Naive B cell (primary cell): ENCODE measurements at regions not wholly inside any gene's neighbourhood (a gene's known extent, or its start where the extent isn't known, plus 50 kb on each side); places are given as distances from the start of the nearest gene placed in this dataset.
"Not testable (repeated sequence)": the region's sequence is repeated elsewhere in the genome, so short reads cannot be mapped to it uniquely, and the experiment has no call there.

Experiments
- ATAC-seq, 2 donors: fragments of 150-1000 bp; cut with Tn5 transposase; 2 replicates each; pipeline ENCODE4 v1.10.0; 2021; ENCODE audit warnings: low read depth in 2 of 2, mild to moderate bottlenecking in 2 of 2, moderate library complexity in 2 of 2
- DNase-seq: peaks from one replicate; pipeline ENCODE4 v3.0.0; 2022
- H3K27ac Mint-ChIP-seq, 6 donors: one replicate each; pipeline ENCODE4 v1.8.0; 2020 to 2022; ENCODE audit warnings: mild to moderate bottlenecking in 6 of 6, mixed read lengths in 6 of 6, moderate library complexity in 5 of 6, inconsistent platforms in 2 of 6
- H3K27me3 Mint-ChIP-seq, 3 donors: one replicate each; pipeline ENCODE4 v1.8.0; 2021 to 2022; ENCODE audit warnings: mixed read lengths in 3 of 3, mild to moderate bottlenecking in 1 of 3
- H3K36me3 Mint-ChIP-seq, 2 donors: one replicate each; pipeline ENCODE4 v1.8.0; 2020 to 2022; ENCODE audit warnings: mixed read lengths in 2 of 2, inconsistent platforms in 1 of 2, mild to moderate bottlenecking in 1 of 2
- H3K4me1 Mint-ChIP-seq, 3 donors: one replicate each; pipeline ENCODE4 v1.8.0; 2020 to 2022; ENCODE audit warnings: mixed read lengths in 3 of 3, inconsistent platforms in 1 of 3, mild to moderate bottlenecking in 1 of 3, moderate library complexity in 1 of 3
- H3K4me3 Mint-ChIP-seq, 8 donors: one replicate each; pipeline ENCODE4 v1.8.0; 2020 to 2022; ENCODE audit warnings: mild to moderate bottlenecking in 8 of 8, mixed read lengths in 8 of 8, moderate library complexity in 8 of 8, inconsistent platforms in 2 of 8
- H3K9me3 Mint-ChIP-seq, 7 donors: one replicate each; pipeline ENCODE4 v1.8.0; 2020 to 2022; ENCODE audit warnings: mixed read lengths in 7 of 7, mild to moderate bottlenecking in 5 of 7, inconsistent platforms in 2 of 7, moderate library complexity in 1 of 7

- Mint-ChIP-seq H3K27me3 (no peaks in the 10 kb centered on the region), H3K9me3 (peaks cover 0 to 5% (median 0%) of the 10 kb centered on the region in 7 donors), H3K4me1 (no peaks in the 10 kb centered on the region), H3K27ac (no peak overlapping the region), H3K36me3 (no peaks in the 10 kb centered on the region), H3K4me3 (no peak overlapping the region)
- DNase-seq (no peak), ATAC-seq (no peak)
Observed at GRCh38 chr6:134754013-134754690, 195.7 kb downstream of the ALDH8A1 start.

- H3K4me3 Mint-ChIP-seq, result no peak overlapping the region
- DNase-seq (no peak), ATAC-seq (no peak)
- H3K9me3 Mint-ChIP-seq, result peaks cover 0 to 5% (median 0%) of the 10 kb centered on the region in 7 donors
- no peaks in the 10 kb centered on the region for H3K4me1 Mint-ChIP-seq
- H3K27me3 Mint-ChIP-seq, result no peaks in the 10 kb centered on the region
- no peak overlapping the region for H3K27ac Mint-ChIP-seq
- no peaks in the 10 kb centered on the region for H3K36me3 Mint-ChIP-seq
Observed at GRCh38 chr6:134753001-134753400, 196.9 kb downstream of the ALDH8A1 start.

- Mint-ChIP-seq H3K36me3 (no peaks in the 10 kb centered on the region), H3K27me3 (no peaks in the 10 kb centered on the region), H3K27ac (no peak overlapping the region), H3K4me1 (no peaks in the 10 kb centered on the region), H3K4me3 (no peak overlapping the region), H3K9me3 (peaks cover 0 to 5% (median 0%) of the 10 kb centered on the region in 7 donors)
- DNase-seq, result no peak
- no peak for ATAC-seq
Observed at GRCh38 chr6:134752445-134752844, 197.5 kb downstream of the ALDH8A1 start.

- H3K27me3 Mint-ChIP-seq, result peaks cover 6 to 8% (median 7%) of the 10 kb centered on the region in 3 donors
- no peak overlapping the region for H3K4me3 Mint-ChIP-seq
- ATAC-seq, result no peak
- H3K27ac Mint-ChIP-seq, result no peak overlapping the region
- no peak for DNase-seq
- H3K9me3 Mint-ChIP-seq, result peaks cover 0 to 5% (median 0%) of the 10 kb centered on the region in 7 donors
- H3K36me3 Mint-ChIP-seq, result no peaks in the 10 kb centered on the region
- no peaks in the 10 kb centered on the region for H3K4me1 Mint-ChIP-seq
Observed at GRCh38 chr6:134750669-134751068, 199.2 kb downstream of the ALDH8A1 start.

GRCh38 chr6:134748484-134748883 is 201.4 kb downstream of the ALDH8A1 start:
- no peak overlapping the region for H3K27ac Mint-ChIP-seq
- DNase-seq, result no peak
- no peak for ATAC-seq
- peaks cover 6 to 15% (median 7%) of the 10 kb centered on the region in 3 donors for H3K27me3 Mint-ChIP-seq
- H3K4me1 Mint-ChIP-seq, result no peaks in the 10 kb centered on the region
- no peak overlapping the region for H3K4me3 Mint-ChIP-seq
- no peaks in the 10 kb centered on the region for H3K9me3 Mint-ChIP-seq
- no peaks in the 10 kb centered on the region for H3K36me3 Mint-ChIP-seq

- peaks cover 6 to 15% (median 7%) of the 10 kb centered on the region in 3 donors for H3K27me3 Mint-ChIP-seq
- not testable (repeated sequence) for H3K9me3 Mint-ChIP-seq, H3K36me3 Mint-ChIP-seq, ATAC-seq, DNase-seq, H3K27ac Mint-ChIP-seq, H3K4me1 Mint-ChIP-seq, H3K4me3 Mint-ChIP-seq
Observed at GRCh38 chr6:134747197-134747596, 202.7 kb downstream of the ALDH8A1 start.

- Mint-ChIP-seq H3K4me3 (no peak overlapping the region), H3K4me1 (no peaks in the 10 kb centered on the region), H3K9me3 (no peaks in the 10 kb centered on the region), H3K36me3 (no peaks in the 10 kb centered on the region), H3K27ac (peak overlapping the region in 1 of 6 donors; percentile 78), H3K27me3 (peaks cover 6 to 19% (median 10%) of the 10 kb centered on the region in 3 donors)
- ATAC-seq (no peak), DNase-seq (no peak)
Observed at GRCh38 chr6:134746140-134746539, 203.8 kb downstream of the ALDH8A1 start.

GRCh38 chr6:134745192-134745591 is 204.7 kb downstream of the ALDH8A1 start:
- H3K27me3 Mint-ChIP-seq, result peaks cover 6 to 22% (median 10%) of the 10 kb centered on the region in 3 donors
- H3K9me3 Mint-ChIP-seq, ATAC-seq: not testable (repeated sequence)

GRCh38 chr6:134744301-134744700 is 205.6 kb downstream of the ALDH8A1 start:
- ATAC-seq (no peak), DNase-seq (no peak)
- Mint-ChIP-seq H3K27me3 (peaks cover 6 to 22% (median 10%) of the 10 kb centered on the region in 3 donors), H3K27ac (no peak overlapping the region), H3K4me1 (no peaks in the 10 kb centered on the region), H3K36me3 (no peaks in the 10 kb centered on the region), H3K4me3 (no peak overlapping the region), H3K9me3 (no peaks in the 10 kb centered on the region)

More at GRCh38 chr6:134745192-134745591, 204.7 kb downstream of the ALDH8A1 start:
- not testable (repeated sequence) for H3K4me1 Mint-ChIP-seq, H3K4me3 Mint-ChIP-seq, DNase-seq, H3K36me3 Mint-ChIP-seq, H3K27ac Mint-ChIP-seq

GRCh38 chr6:134741200-134741536 is 208.7 kb downstream of the ALDH8A1 start:
- DNase-seq, result no peak
- H3K27me3 Mint-ChIP-seq, result peaks cover 5 to 19% (median 9%) of the 10 kb centered on the region in 3 donors

GRCh38 chr6:134740473-134741199 is 209.3 kb downstream of the ALDH8A1 start:
- no peak for DNase-seq
- no peaks in the 10 kb centered on the region for H3K36me3 Mint-ChIP-seq

More at GRCh38 chr6:134741200-134741536, 208.7 kb downstream of the ALDH8A1 start:
- Mint-ChIP-seq H3K27ac (no peak overlapping the region), H3K36me3 (no peaks in the 10 kb centered on the region), H3K4me1 (no peaks in the 10 kb centered on the region), H3K9me3 (no peaks in the 10 kb centered on the region), H3K4me3 (no peak overlapping the region)
- no peak for ATAC-seq

GRCh38 chr6:134740027-134740373 is 209.9 kb downstream of the ALDH8A1 start:
- H3K9me3 Mint-ChIP-seq, result no peaks in the 10 kb centered on the region
- H3K4me3 Mint-ChIP-seq, result no peak overlapping the region
- no peaks in the 10 kb centered on the region for H3K36me3 Mint-ChIP-seq
- DNase-seq (no peak), ATAC-seq (no peak)
- peaks cover 0 to 8% (median 3%) of the 10 kb centered on the region in 3 donors for H3K27me3 Mint-ChIP-seq
- H3K4me1 Mint-ChIP-seq, result no peaks in the 10 kb centered on the region
- H3K27ac Mint-ChIP-seq, result no peak overlapping the region

More at GRCh38 chr6:134740473-134741199, 209.3 kb downstream of the ALDH8A1 start:
- Mint-ChIP-seq H3K4me1 (no peaks in the 10 kb centered on the region), H3K27me3 (peaks cover 0 to 14% (median 3%) of the 10 kb centered on the region in 3 donors), H3K9me3 (no peaks in the 10 kb centered on the region), H3K27ac (no peak overlapping the region), H3K4me3 (no peak overlapping the region)
- ATAC-seq, result no peak

GRCh38 chr6:134739299-134740026 is 210.4 kb downstream of the ALDH8A1 start:
- Mint-ChIP-seq H3K36me3 (no peaks in the 10 kb centered on the region), H3K27me3 (peaks cover 0 to 7% (median 3%) of the 10 kb centered on the region in 3 donors), H3K9me3 (no peaks in the 10 kb centered on the region), H3K4me3 (no peak overlapping the region), H3K27ac (no peak overlapping the region), H3K4me1 (no peaks in the 10 kb centered on the region)
- no peak for ATAC-seq
- DNase-seq, result no peak
